ENCODE measurements at regions not wholly inside any gene's neighbourhood (a gene's known extent, or its start where the extent isn't known, plus 50 kb on each side); places are given as distances from the start of the nearest gene placed in this dataset.
"Not testable (repeated sequence)": the region's sequence is repeated elsewhere in the genome, so short reads cannot be mapped to it uniquely, and the experiment has no call there.

- Histone ChIP-seq H3K4me3 (replicated peaks in 1 of 3) (no peak overlapping the region), H3K9me3 (no peaks in the 10 kb centered on the region), H3K4me1 (no peaks in the 10 kb centered on the region), H3K27ac (no peak overlapping the region), H3K27me3 (no peaks in the 10 kb centered on the region), H3K36me3 (no peaks in the 10 kb centered on the region)
- 98 to 100% methylated on average over 5 to 7 of the region's 8 CpGs for WGBS, 2 donors
- intact Hi-C loops (cut with DNase I), result no loop called here
- no peak for DNase-seq
- no peak for TF ChIP-seq POLR2A (IDR thresholded peaks at IDR 0.05)
- TF ChIP-seq, protein P1, sequence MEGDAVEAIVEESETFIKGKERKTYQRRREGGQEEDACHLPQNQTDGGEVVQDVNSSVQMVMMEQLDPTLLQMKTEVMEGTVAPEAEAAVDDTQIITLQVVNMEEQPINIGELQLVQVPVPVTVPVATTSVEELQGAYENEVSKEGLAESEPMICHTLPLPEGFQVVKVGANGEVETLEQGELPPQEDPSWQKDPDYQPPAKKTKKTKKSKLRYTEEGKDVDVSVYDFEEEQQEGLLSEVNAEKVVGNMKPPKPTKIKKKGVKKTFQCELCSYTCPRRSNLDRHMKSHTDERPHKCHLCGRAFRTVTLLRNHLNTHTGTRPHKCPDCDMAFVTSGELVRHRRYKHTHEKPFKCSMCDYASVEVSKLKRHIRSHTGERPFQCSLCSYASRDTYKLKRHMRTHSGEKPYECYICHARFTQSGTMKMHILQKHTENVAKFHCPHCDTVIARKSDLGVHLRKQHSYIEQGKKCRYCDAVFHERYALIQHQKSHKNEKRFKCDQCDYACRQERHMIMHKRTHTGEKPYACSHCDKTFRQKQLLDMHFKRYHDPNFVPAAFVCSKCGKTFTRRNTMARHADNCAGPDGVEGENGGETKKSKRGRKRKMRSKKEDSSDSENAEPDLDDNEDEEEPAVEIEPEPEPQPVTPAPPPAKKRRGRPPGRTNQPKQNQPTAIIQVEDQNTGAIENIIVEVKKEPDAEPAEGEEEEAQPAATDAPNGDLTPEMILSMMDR (IDR thresholded peaks at IDR 0.05), result no peak
These were observed 56.8 kb upstream of the SEPTIN5 start for GRCh38 chr22:19657252-19658056.

GRCh38 chr22:19658057-19658966, 56.0 kb upstream of the SEPTIN5 start:
- no peaks in the 10 kb centered on the region for H3K36me3 ChIP-seq
- intact Hi-C loops (cut with DNase I), result no loop called here
- DNase-seq, result no peak
- no peak overlapping the region for H3K4me3 ChIP-seq (replicated peaks in 1 of 3)
- H3K27me3 ChIP-seq, result no peaks in the 10 kb centered on the region
- no peaks in the 10 kb centered on the region for H3K4me1 ChIP-seq
- no peak overlapping the region for H3K27ac ChIP-seq
- WGBS, 2 donors, result 94 to 97% methylated on average over 10 of the region's 10 CpGs
- H3K9me3 ChIP-seq, result no peaks in the 10 kb centered on the region
- TF ChIP-seq POLR2A (IDR thresholded peaks at IDR 0.05), result no peak
- TF ChIP-seq, protein P1 (IDR thresholded peaks at IDR 0.05), result no peak

- no peaks in the 10 kb centered on the region for H3K27me3 ChIP-seq
- 98 to 100% methylated on average over 4 to 8 of the region's 8 CpGs for WGBS, 2 donors
- H3K27ac ChIP-seq, result no peak overlapping the region
- H3K36me3 ChIP-seq, result no peaks in the 10 kb centered on the region
- no peaks in the 10 kb centered on the region for H3K4me1 ChIP-seq
- H3K9me3 ChIP-seq, result no peaks in the 10 kb centered on the region
- TF ChIP-seq POLR2A (IDR thresholded peaks at IDR 0.05), result no peak
- TF ChIP-seq, protein P1 (IDR thresholded peaks at IDR 0.05), result no peak
- no peak overlapping the region for H3K4me3 ChIP-seq (replicated peaks in 1 of 3)
- DNase-seq, result no peak
- intact Hi-C loops (cut with DNase I), result no loop called here
These were observed 55.1 kb upstream of the SEPTIN5 start for GRCh38 chr22:19658967-19659804.

DNA sequence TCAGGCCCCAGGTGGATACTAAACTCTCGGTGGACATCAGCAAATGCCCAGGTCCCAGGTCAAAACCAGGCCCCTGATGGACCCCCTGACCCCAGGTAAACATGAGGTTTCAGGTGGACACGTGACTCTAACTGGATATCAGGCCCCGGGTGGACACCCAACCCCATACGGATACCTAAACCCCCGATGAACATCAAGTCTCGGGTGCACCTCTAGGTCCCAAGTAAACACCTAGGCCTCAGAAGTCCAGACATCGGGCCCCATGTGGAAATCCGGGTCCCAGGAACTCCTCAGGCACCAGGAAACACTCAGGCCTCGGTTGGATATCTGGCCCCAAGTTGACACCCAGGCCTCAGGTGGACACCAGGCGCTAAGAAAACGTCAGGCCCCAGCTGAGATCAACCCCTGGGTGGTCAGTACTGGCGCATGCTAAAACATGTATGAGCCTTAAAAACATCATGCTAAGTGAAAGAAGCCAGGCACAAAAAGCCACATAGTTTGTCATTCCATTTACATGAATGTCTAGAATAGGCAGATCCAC, 54.4 kb upstream of the SEPTIN5 start:
- no peak for DNase-seq
- Histone ChIP-seq H3K4me1 (no peaks in the 10 kb centered on the region), H3K9me3 (no peaks in the 10 kb centered on the region), H3K27me3 (no peaks in the 10 kb centered on the region), H3K4me3 (replicated peaks in 1 of 3) (no peak overlapping the region), H3K27ac (no peak overlapping the region), H3K36me3 (no peaks in the 10 kb centered on the region)
- WGBS, 2 donors, result 94 to 96% methylated on average over 5 to 12 of the region's 12 CpGs
- TF ChIP-seq, protein P1 (IDR thresholded peaks at IDR 0.05), result no peak
- TF ChIP-seq POLR2A (IDR thresholded peaks at IDR 0.05), result no peak
- intact Hi-C loops (cut with DNase I), result no loop called here

DNA sequence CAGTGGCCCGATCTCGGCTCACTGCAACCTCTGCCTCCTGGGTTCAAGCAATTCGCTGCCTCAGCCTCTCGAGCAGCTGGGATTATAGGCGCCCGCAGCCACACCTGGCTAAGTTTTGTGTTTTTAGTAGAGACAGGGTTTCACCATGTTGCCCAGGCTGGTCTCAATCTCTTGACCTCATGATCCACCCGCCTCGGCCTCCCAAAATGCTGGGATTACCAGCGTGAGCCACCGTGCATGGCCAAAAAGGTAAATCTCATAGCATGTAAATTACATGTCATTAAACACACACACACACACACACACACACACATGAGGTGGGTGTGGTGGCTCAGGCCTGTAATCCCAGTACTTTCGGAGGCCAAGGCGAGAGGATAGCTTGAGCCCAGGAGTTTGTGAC, 53.7 kb upstream of the SEPTIN5 start:
- H3K27me3 ChIP-seq; H3K9me3 ChIP-seq; H3K27ac ChIP-seq; intact Hi-C loops (cut with DNase I); H3K4me3 ChIP-seq (replicated peaks in 1 of 3); H3K4me1 ChIP-seq; H3K36me3 ChIP-seq; DNase-seq: not testable (repeated sequence)
- WGBS, 2 donors, result 94 to 96% methylated on average over 12 of the region's 12 CpGs

Measured in thyroid gland (tissue), 4 donors.